ENCODE measurements at regions not wholly inside any gene's neighbourhood (a gene's known extent, or its start where the extent isn't known, plus 50 kb on each side); places are given as distances from the start of the nearest gene placed in this dataset.

DNA sequence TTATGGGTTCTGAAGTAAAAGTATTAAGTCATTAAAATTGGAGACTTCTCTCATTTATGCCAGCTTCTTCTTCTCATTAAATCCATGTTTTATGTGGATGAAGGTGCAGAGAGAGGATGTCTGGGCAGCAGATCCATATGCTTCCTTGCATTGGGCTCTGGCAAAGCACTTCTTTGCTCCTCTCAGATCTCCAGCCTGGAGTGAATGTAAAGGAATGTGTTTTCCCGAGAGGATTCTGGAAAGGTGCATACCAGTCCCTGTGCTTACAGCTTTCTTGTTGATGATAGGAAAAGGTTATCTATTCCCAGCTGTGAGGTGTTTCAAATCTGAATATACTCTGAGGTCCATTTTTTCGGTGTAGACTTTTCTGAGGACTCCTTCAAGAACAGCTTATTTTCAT, 79.9 kb upstream of the PEX5L start:
- TF ChIP-seq, protein P1, sequence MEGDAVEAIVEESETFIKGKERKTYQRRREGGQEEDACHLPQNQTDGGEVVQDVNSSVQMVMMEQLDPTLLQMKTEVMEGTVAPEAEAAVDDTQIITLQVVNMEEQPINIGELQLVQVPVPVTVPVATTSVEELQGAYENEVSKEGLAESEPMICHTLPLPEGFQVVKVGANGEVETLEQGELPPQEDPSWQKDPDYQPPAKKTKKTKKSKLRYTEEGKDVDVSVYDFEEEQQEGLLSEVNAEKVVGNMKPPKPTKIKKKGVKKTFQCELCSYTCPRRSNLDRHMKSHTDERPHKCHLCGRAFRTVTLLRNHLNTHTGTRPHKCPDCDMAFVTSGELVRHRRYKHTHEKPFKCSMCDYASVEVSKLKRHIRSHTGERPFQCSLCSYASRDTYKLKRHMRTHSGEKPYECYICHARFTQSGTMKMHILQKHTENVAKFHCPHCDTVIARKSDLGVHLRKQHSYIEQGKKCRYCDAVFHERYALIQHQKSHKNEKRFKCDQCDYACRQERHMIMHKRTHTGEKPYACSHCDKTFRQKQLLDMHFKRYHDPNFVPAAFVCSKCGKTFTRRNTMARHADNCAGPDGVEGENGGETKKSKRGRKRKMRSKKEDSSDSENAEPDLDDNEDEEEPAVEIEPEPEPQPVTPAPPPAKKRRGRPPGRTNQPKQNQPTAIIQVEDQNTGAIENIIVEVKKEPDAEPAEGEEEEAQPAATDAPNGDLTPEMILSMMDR (IDR thresholded peaks at IDR 0.05) = no peak
- no peak for TF ChIP-seq POLR2A (IDR thresholded peaks at IDR 0.05; ENCODE audit: low read length)
